ENCODE measurements at regions not wholly inside any gene's neighbourhood (a gene's known extent, or its start where the extent isn't known, plus 50 kb on each side); places are given as distances from the start of the nearest gene placed in this dataset.

GRCh38 chr11:134657631-134658030 is 245.6 kb upstream of the B3GAT1 start (continued):
- TF ChIP-seq LRRFIP1 (CRISPR knock-in tag; conservative IDR thresholded peaks at IDR 0.05) (no peak), RXRA (CRISPR knock-in tag; IDR thresholded peaks at IDR 0.05) (no peak), ZNF660 (CRISPR knock-in tag; IDR thresholded peaks at IDR 0.05; ENCODE audit: borderline replicate concordance, low read depth) (no peak), ZEB1 (IDR thresholded peaks at IDR 0.05; ENCODE audit: insufficient replicate concordance, low read depth) (no peak), HMG20A (CRISPR knock-in tag; IDR thresholded peaks at IDR 0.05; ENCODE audit: borderline replicate concordance) (no peak), SPEN (CRISPR knock-in tag; IDR thresholded peaks at IDR 0.05; ENCODE audit: low read depth) (no peak), ZNF160 (CRISPR knock-in tag; IDR thresholded peaks at IDR 0.05) (no peak), TEAD2 (CRISPR knock-in tag; IDR thresholded peaks at IDR 0.05) (no peak), MIXL1 (CRISPR knock-in tag; IDR thresholded peaks at IDR 0.05) (no peak), NR2F1 (CRISPR knock-in tag; IDR thresholded peaks at IDR 0.05) (no peak), MED8 (CRISPR knock-in tag; IDR thresholded peaks at IDR 0.05; ENCODE audit: insufficient replicate concordance) (no peak)

DNA sequence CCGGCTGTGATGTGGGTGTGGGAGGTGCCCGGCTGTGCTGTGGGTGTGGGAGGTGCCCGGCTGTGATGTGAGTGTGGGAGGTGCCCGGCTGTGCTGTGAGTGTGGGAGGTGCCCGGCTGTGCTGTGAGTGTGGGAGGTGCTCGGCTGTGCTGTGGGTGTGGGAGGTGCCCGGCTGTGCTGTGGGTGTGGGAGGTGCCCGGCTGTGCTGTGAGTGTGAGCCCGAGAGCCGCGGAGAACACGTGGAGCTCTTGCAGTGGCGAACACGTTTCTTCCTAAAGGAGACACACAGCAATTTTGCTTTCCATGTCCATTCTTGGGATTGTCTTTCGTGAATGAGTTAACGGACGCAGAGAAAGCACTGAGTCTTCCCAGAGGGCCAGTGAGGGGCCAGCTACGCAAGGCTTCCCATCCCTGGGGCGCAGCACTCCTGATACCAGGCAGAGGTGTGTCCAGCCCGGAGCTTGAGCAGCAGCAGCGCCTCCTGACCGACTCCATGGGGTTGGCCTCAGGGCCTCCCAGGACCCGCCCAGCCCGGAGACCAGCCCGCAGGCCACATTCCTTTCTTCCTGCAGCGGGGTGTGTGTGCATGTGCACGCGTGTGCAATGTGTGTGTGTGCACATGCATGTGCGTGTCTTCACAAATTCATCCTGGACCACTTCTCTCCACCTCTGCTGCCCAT is 245.0 kb upstream of the B3GAT1 start:
- Histone ChIP-seq H4K20me1 (ENCODE audit: insufficient read depth, low read length) (no peaks in the 10 kb centered on the region), H3K4me2 (ENCODE audit: low read depth, low read length) (no peak overlapping the region), H3K79me2 (ENCODE audit: insufficient read depth, low read length) (no peaks in the 10 kb centered on the region), H3K27me3 (ENCODE audit: control insufficient read depth in 1 of 2, insufficient read depth in 2 of 2, low read length in 2 of 2) (peaks cover 0 to 8% of the 10 kb centered on the region in 2 experiments; a peak in 2 of 5 replicates), H3K4me3 (replicated peaks in 1 of 3; ENCODE audit: insufficient read depth in 1 of 3, low read depth in 2 of 3, low read length in 3 of 3) (no peak overlapping the region), H3K36me3 (replicated peaks in 1 of 2; ENCODE audit: control insufficient read depth in 1 of 2, insufficient read depth in 2 of 2, low read length in 2 of 2) (no peaks in the 10 kb centered on the region), H3K9ac (ENCODE audit: insufficient read depth, low read depth, low read length) (no peak overlapping the region), H3K4me1 (ENCODE audit: insufficient read depth, low read length) (no peaks in the 10 kb centered on the region), H3K9me3 (ENCODE audit: low read length) (no peaks in the 10 kb centered on the region), H3K27ac (ENCODE audit: extremely low read length, insufficient read depth, low read length) (no peak overlapping the region), H2AFZ (ENCODE audit: low read length) (no peak overlapping the region)
- DNase-seq (ENCODE audit: low spot score) (no peak), ATAC-seq (no peak), FAIRE-seq (no peak)
- ChIA-PET POLR2A (no interaction called here), CTCF (ENCODE audit: low intra/inter-chr PET ratio, low total read pairs) (no interaction called here)
- no TSS peak for BruUV-seq (replicated peaks)
- WGBS (ENCODE audit: low lambda C conversion rate), result 62% methylated on average over 17 of the region's 29 CpGs
- intact Hi-C loops (cut with micrococcal nuclease; ENCODE audit: unreplicated experiment), result no loop called here
- in situ Hi-C loops (cut with HindIII; ENCODE audit: extremely low pct_ligation_motif_present, low pct_unique_long_range_greater_than_20kb), result no loop called here
- TF ChIP-seq TEAD3 (CRISPR knock-in tag; optimal IDR thresholded peaks at IDR 0.05; ENCODE audit: borderline replicate concordance) (no peak), BCL6 (CRISPR knock-in tag; IDR thresholded peaks at IDR 0.05) (no peak), HNRNPL (IDR thresholded peaks at IDR 0.05; ENCODE audit: low read depth, low read length) (no peak), ESRRA (CRISPR knock-in tag; IDR thresholded peaks at IDR 0.05; ENCODE audit: low read depth) (no peak), YY1 (IDR thresholded peaks at IDR 0.05; ENCODE audit: insufficient read depth, insufficient replicate concordance, low read depth, low read length) (no peak), AKAP8 (CRISPR knock-in tag; IDR thresholded peaks at IDR 0.05) (no peak), DMAP1 (CRISPR knock-in tag; IDR thresholded peaks at IDR 0.05) (no peak), KDM3A (CRISPR knock-in tag; IDR thresholded peaks at IDR 0.05; ENCODE audit: low read depth) (no peak), HMGA1 (CRISPR knock-in tag; conservative IDR thresholded peaks at IDR 0.05) (no peak)
- TF ChIP-seq, protein P1, sequence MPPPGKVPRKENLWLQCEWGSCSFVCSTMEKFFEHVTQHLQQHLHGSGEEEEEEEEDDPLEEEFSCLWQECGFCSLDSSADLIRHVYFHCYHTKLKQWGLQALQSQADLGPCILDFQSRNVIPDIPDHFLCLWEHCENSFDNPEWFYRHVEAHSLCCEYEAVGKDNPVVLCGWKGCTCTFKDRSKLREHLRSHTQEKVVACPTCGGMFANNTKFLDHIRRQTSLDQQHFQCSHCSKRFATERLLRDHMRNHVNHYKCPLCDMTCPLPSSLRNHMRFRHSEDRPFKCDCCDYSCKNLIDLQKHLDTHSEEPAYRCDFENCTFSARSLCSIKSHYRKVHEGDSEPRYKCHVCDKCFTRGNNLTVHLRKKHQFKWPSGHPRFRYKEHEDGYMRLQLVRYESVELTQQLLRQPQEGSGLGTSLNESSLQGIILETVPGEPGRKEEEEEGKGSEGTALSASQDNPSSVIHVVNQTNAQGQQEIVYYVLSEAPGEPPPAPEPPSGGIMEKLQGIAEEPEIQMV (CRISPR knock-in tag; IDR thresholded peaks at IDR 0.05; ENCODE audit: low read depth), result no peak
- TF ChIP-seq, protein P2, sequence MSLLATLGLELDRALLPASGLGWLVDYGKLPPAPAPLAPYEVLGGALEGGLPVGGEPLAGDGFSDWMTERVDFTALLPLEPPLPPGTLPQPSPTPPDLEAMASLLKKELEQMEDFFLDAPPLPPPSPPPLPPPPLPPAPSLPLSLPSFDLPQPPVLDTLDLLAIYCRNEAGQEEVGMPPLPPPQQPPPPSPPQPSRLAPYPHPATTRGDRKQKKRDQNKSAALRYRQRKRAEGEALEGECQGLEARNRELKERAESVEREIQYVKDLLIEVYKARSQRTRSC (CRISPR knock-in tag; IDR thresholded peaks at IDR 0.05; ENCODE audit: low read depth), result no peak
